DMS 273 treated with DMSO at 0.1 percent for 48 hours (cell line): ENCODE measurements at regions not wholly inside any gene's neighbourhood (a gene's known extent, or its start where the extent isn't known, plus 50 kb on each side); places are given as distances from the start of the nearest gene placed in this dataset.

Source experiments
- DNase-seq: peaks from one replicate; lab custom pipeline; 2025; lab: John Stamatoyannopoulos, UW

- DNase-seq: no peak
These were observed 353.3 kb downstream of the SIPA1L2 start for GRCh38 chr1:232276651-232277050.

GRCh38 chr1:232274999-232275710, 354.8 kb downstream of the SIPA1L2 start:
- no peak for DNase-seq

- DNase-seq: no peak
These were observed 355.6 kb downstream of the SIPA1L2 start for GRCh38 chr1:232274236-232274855.

GRCh38 chr1:232273011-232273410, 356.9 kb downstream of the SIPA1L2 start:
- no peak for DNase-seq

- DNase-seq: no peak
These were observed 357.8 kb downstream of the SIPA1L2 start for GRCh38 chr1:232271991-232272589.

- no peak for DNase-seq
These were observed 358.6 kb downstream of the SIPA1L2 start for GRCh38 chr1:232271299-232271698.

- no peak for DNase-seq
These were observed 359.9 kb downstream of the SIPA1L2 start for GRCh38 chr1:232269988-232270387.

- no peak for DNase-seq
These were observed 361.9 kb downstream of the SIPA1L2 start for GRCh38 chr1:232267837-232268598.

GRCh38 chr1:232267092-232267836, 362.7 kb downstream of the SIPA1L2 start:
- DNase-seq: no peak

GRCh38 chr1:232263452-232263851, 366.5 kb downstream of the SIPA1L2 start:
- DNase-seq: no peak

GRCh38 chr1:232262991-232263390, 366.9 kb downstream of the SIPA1L2 start:
- no peak for DNase-seq

GRCh38 chr1:232260861-232261260, 369.1 kb downstream of the SIPA1L2 start:
- DNase-seq: no peak

- DNase-seq: no peak
These were observed 369.9 kb downstream of the SIPA1L2 start for GRCh38 chr1:232260045-232260444.

GRCh38 chr1:232259333-232259732, 370.6 kb downstream of the SIPA1L2 start:
- no peak for DNase-seq

- no peak for DNase-seq
These were observed 377.3 kb downstream of the SIPA1L2 start for GRCh38 chr1:232252546-232253118.

GRCh38 chr1:232250838-232251237, 379.1 kb downstream of the SIPA1L2 start:
- DNase-seq: peak; percentile 21

- DNase-seq: no peak
These were observed 379.8 kb downstream of the SIPA1L2 start for GRCh38 chr1:232249861-232250777.

- no peak for DNase-seq
These were observed 380.6 kb downstream of the SIPA1L2 start for GRCh38 chr1:232249339-232249738.

- DNase-seq: no peak
These were observed 381.6 kb downstream of the SIPA1L2 start for GRCh38 chr1:232248276-232248820.

GRCh38 chr1:232247669-232248068, 382.3 kb downstream of the SIPA1L2 start:
- no peak for DNase-seq
